ENCODE measurements at regions not wholly inside any gene's neighbourhood (a gene's known extent, or its start where the extent isn't known, plus 50 kb on each side); places are given as distances from the start of the nearest gene placed in this dataset.
"Not testable (repeated sequence)": the region's sequence is repeated elsewhere in the genome, so short reads cannot be mapped to it uniquely, and the experiment has no call there.

GRCh38 chr3:150323770-150324169 lies 84.3 kb upstream of the TSC22D2 start:
- Histone ChIP-seq H3K9me3 (ENCODE audit: low read length) (no peaks in the 10 kb centered on the region), H3K27me3 (ENCODE audit: insufficient read depth, low read length) (no peaks in the 10 kb centered on the region), H3K36me3 (ENCODE audit: insufficient read depth, low read length) (no peaks in the 10 kb centered on the region), H2AFZ (ENCODE audit: low read depth, low read length) (peak overlapping the region; percentile 5), H3K4me3 (ENCODE audit: low read length) (no peak overlapping the region), H3K4me1 (ENCODE audit: insufficient read depth, low read length) (no peaks in the 10 kb centered on the region)

DNA sequence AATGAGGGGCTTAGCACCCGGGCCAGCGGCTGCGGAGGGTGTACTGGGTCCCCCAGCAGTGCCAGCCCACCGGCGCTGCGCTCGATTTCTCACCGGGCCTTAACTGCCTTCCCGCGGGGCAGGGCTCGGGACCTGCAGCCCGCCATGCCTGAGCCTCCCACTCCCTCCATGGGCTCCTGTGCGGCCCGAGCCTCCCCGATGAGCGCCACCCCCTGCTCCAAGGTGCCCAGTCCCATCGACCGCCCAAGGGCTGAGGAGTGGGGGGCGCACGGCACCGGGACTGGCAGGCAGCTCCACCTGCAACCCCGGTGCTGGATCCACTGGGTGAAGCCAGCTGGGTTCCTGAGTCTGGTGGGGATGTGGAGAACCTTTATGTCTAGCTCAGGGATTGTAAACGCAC lies 85.0 kb upstream of the TSC22D2 start:
- H3K27me3 ChIP-seq (ENCODE audit: insufficient read depth, low read length); H3K4me1 ChIP-seq (ENCODE audit: insufficient read depth, low read length); H3K4me3 ChIP-seq (ENCODE audit: low read length); H3K9me3 ChIP-seq (ENCODE audit: low read length); H3K36me3 ChIP-seq (ENCODE audit: insufficient read depth, low read length); H2AFZ ChIP-seq (ENCODE audit: low read depth, low read length): not testable (repeated sequence)

- H3K4me3 ChIP-seq (ENCODE audit: low read length); H3K4me1 ChIP-seq (ENCODE audit: insufficient read depth, low read length); H3K27me3 ChIP-seq (ENCODE audit: insufficient read depth, low read length); H2AFZ ChIP-seq (ENCODE audit: low read depth, low read length); H3K36me3 ChIP-seq (ENCODE audit: insufficient read depth, low read length); H3K9me3 ChIP-seq (ENCODE audit: low read length): not testable (repeated sequence)
Observed at GRCh38 chr3:150320971-150321370, 87.1 kb upstream of the TSC22D2 start.

- Histone ChIP-seq H3K9me3 (ENCODE audit: low read length) (no peaks in the 10 kb centered on the region), H3K27me3 (ENCODE audit: insufficient read depth, low read length) (no peaks in the 10 kb centered on the region), H3K4me1 (ENCODE audit: insufficient read depth, low read length) (no peaks in the 10 kb centered on the region), H3K36me3 (ENCODE audit: insufficient read depth, low read length) (no peaks in the 10 kb centered on the region), H3K4me3 (ENCODE audit: low read length) (no peak overlapping the region), H2AFZ (ENCODE audit: low read depth, low read length) (no peak overlapping the region)
Observed at GRCh38 chr3:150319900-150320299, 88.2 kb upstream of the TSC22D2 start.

DNA sequence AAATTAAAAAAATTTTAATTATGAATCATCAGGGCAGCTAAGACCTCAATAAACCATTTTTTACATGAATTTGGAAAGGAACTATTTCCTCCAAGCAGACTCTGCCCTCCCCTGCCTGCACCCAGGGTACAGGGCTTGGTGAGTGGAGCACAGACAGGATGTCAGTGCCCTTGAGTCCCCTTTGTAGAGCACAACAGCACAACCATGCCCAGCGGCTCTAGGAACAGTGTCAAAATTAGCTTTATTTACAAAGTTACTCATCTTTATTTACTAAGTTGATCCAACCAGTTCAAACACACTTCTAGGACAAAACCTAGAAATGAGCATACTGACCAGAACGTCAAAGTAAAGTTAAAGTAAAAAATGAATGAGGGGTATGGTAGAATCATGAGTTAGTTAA lies 90.6 kb upstream of the TSC22D2 start:
- Histone ChIP-seq H3K4me3 (ENCODE audit: low read length) (no peak overlapping the region), H2AFZ (ENCODE audit: low read depth, low read length) (no peak overlapping the region), H3K9me3 (ENCODE audit: low read length) (no peaks in the 10 kb centered on the region), H3K4me1 (ENCODE audit: insufficient read depth, low read length) (no peaks in the 10 kb centered on the region), H3K27me3 (ENCODE audit: insufficient read depth, low read length) (no peaks in the 10 kb centered on the region), H3K36me3 (ENCODE audit: insufficient read depth, low read length) (no peaks in the 10 kb centered on the region)

- Histone ChIP-seq H3K36me3 (ENCODE audit: insufficient read depth, low read length) (no peaks in the 10 kb centered on the region), H3K27me3 (ENCODE audit: insufficient read depth, low read length) (no peaks in the 10 kb centered on the region), H3K4me1 (ENCODE audit: insufficient read depth, low read length) (no peaks in the 10 kb centered on the region), H3K9me3 (ENCODE audit: low read length) (no peaks in the 10 kb centered on the region), H3K4me3 (ENCODE audit: low read length) (no peak overlapping the region), H2AFZ (ENCODE audit: low read depth, low read length) (no peak overlapping the region)
Observed at GRCh38 chr3:150315721-150316120, 92.4 kb upstream of the TSC22D2 start.

- no peaks in the 10 kb centered on the region for H3K4me1 ChIP-seq (ENCODE audit: insufficient read depth, low read length)
- no peaks in the 10 kb centered on the region for H3K9me3 ChIP-seq (ENCODE audit: low read length)
- no peaks in the 10 kb centered on the region for H3K36me3 ChIP-seq (ENCODE audit: insufficient read depth, low read length)
- H2AFZ ChIP-seq (ENCODE audit: low read depth, low read length) = no peak overlapping the region
- H3K4me3 ChIP-seq (ENCODE audit: low read length) = no peak overlapping the region
- H3K27me3 ChIP-seq (ENCODE audit: insufficient read depth, low read length) = no peaks in the 10 kb centered on the region
Observed at GRCh38 chr3:150314248-150315004, 93.7 kb upstream of the TSC22D2 start.

- Histone ChIP-seq H3K4me3 (ENCODE audit: low read length) (no peak overlapping the region), H3K27me3 (ENCODE audit: insufficient read depth, low read length) (no peaks in the 10 kb centered on the region), H3K36me3 (ENCODE audit: insufficient read depth, low read length) (no peaks in the 10 kb centered on the region), H2AFZ (ENCODE audit: low read depth, low read length) (no peak overlapping the region), H3K4me1 (ENCODE audit: insufficient read depth, low read length) (no peaks in the 10 kb centered on the region), H3K9me3 (ENCODE audit: low read length) (peaks cover 1% of the 10 kb centered on the region)
Observed at GRCh38 chr3:150312018-150312657, 96.0 kb upstream of the TSC22D2 start.

DNA sequence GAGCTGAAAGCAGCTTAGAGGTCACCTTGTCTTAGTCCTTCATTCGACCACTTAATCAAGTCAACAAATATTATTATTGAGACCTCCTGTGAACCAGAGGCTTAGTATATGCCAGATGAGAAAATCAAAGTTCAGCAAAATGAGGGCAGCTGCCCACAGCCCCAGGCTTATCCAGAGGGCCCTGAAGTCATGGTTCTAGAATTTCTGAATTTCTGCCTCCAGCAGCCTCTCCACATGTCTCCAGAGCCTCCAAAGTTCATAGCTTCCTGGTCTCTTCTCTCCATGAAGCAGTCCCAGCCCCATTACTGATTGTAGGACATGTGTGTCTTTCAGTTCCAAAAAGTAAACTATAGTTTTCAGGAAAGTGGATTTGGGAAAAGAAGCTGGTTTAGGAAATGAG lies 96.9 kb upstream of the TSC22D2 start:
- Histone ChIP-seq H3K36me3 (ENCODE audit: insufficient read depth, low read length) (no peaks in the 10 kb centered on the region), H2AFZ (ENCODE audit: low read depth, low read length) (no peak overlapping the region), H3K27me3 (ENCODE audit: insufficient read depth, low read length) (no peaks in the 10 kb centered on the region), H3K4me3 (ENCODE audit: low read length) (no peak overlapping the region), H3K4me1 (ENCODE audit: insufficient read depth, low read length) (no peaks in the 10 kb centered on the region), H3K9me3 (ENCODE audit: low read length) (peaks cover 1% of the 10 kb centered on the region)

GRCh38 chr3:150309557-150309956 lies 98.5 kb upstream of the TSC22D2 start:
- Histone ChIP-seq H3K9me3 (ENCODE audit: low read length) (peaks cover 1% of the 10 kb centered on the region), H3K36me3 (ENCODE audit: insufficient read depth, low read length) (no peaks in the 10 kb centered on the region), H2AFZ (ENCODE audit: low read depth, low read length) (no peak overlapping the region), H3K27me3 (ENCODE audit: insufficient read depth, low read length) (no peaks in the 10 kb centered on the region), H3K4me1 (ENCODE audit: insufficient read depth, low read length) (no peaks in the 10 kb centered on the region), H3K4me3 (ENCODE audit: low read length) (no peak overlapping the region)

GRCh38 chr3:150309257-150309542 lies 98.9 kb upstream of the TSC22D2 start:
- H3K4me3 ChIP-seq (ENCODE audit: low read length) = no peak overlapping the region
- H3K4me1 ChIP-seq (ENCODE audit: insufficient read depth, low read length) = no peaks in the 10 kb centered on the region
- peaks cover 1% of the 10 kb centered on the region for H3K9me3 ChIP-seq (ENCODE audit: low read length)
- no peaks in the 10 kb centered on the region for H3K36me3 ChIP-seq (ENCODE audit: insufficient read depth, low read length)
- no peaks in the 10 kb centered on the region for H3K27me3 ChIP-seq (ENCODE audit: insufficient read depth, low read length)
- no peak overlapping the region for H2AFZ ChIP-seq (ENCODE audit: low read depth, low read length)

DNA sequence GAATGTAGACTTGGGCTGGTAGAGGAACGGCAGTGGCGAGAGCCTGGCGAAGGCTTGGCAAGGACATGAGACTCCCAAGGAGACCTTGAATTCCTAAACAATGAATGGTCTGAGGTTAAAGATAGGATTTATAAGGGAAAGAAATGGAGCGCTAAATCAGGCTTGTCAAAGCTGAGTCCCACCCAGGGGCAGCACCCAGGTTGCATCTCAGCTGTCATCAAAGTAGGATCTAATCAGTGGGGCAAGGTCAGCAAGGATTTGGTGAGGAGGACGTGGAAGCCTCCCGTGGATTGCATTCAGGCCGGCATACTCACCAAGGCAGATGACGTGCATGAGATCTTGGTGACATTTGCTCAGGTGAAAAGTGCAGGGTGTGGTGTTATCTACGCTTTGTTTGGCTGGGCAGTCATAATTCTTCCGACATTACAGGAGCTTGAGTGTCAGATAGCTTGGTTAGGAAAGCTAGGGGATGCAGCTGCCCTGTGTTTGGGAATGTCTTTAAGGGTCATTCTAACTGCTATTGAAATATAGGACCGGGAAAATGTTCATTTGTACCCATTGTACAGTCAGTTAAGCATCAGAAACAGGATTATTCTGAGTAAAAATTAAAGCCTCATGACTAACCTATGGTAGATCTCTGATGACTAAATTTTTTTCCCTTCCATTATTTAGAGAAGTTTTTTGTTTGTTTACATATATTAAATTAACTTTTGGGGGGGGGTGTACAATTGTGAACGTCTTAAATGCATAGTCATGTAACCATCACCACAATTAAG lies 99.4 kb upstream of the TSC22D2 start:
- H3K4me3 ChIP-seq (ENCODE audit: low read length) = no peak overlapping the region
- no peaks in the 10 kb centered on the region for H3K27me3 ChIP-seq (ENCODE audit: insufficient read depth, low read length)
- no peaks in the 10 kb centered on the region for H3K36me3 ChIP-seq (ENCODE audit: insufficient read depth, low read length)
- peaks cover 1% of the 10 kb centered on the region for H3K9me3 ChIP-seq (ENCODE audit: low read length)
- H3K4me1 ChIP-seq (ENCODE audit: insufficient read depth, low read length) = no peaks in the 10 kb centered on the region
- no peak overlapping the region for H2AFZ ChIP-seq (ENCODE audit: low read depth, low read length)

DNA sequence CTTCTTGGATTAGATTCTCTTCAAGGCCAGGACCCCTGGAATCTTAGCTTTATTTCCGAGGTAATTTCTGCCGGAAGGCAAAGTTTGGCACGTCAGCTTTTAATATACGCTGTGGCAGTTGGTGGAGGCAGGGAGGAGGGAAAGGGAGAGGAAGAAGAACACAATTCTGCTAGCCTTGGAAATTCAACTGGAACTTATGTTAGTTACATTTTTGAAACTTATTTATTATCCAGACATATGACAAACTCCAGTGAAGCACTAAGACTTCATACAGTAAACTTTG lies 100.1 kb upstream of the TSC22D2 start:
- Histone ChIP-seq H3K36me3 (ENCODE audit: insufficient read depth, low read length) (no peaks in the 10 kb centered on the region), H3K4me1 (ENCODE audit: insufficient read depth, low read length) (no peaks in the 10 kb centered on the region), H3K4me3 (ENCODE audit: low read length) (no peak overlapping the region), H3K9me3 (ENCODE audit: low read length) (peaks cover 1% of the 10 kb centered on the region), H3K27me3 (ENCODE audit: insufficient read depth, low read length) (no peaks in the 10 kb centered on the region), H2AFZ (ENCODE audit: low read depth, low read length) (no peak overlapping the region)

Data from neuron (in vitro differentiated cells).